ENCODE measurements at regions not wholly inside any gene's neighbourhood (a gene's known extent, or its start where the extent isn't known, plus 50 kb on each side); places are given as distances from the start of the nearest gene placed in this dataset.

GRCh38 chr5:35341189-35341588 lies 110.9 kb upstream of the PRLR start:
- Histone ChIP-seq H3K4me1 (ENCODE audit: control insufficient read depth, insufficient read depth, low read length) (no peaks in the 10 kb centered on the region), H3K27me3 (ENCODE audit: control insufficient read depth, insufficient read depth, low read length) (no peaks in the 10 kb centered on the region), H3K27ac (ENCODE audit: low read depth, low read length) (no peak overlapping the region), H3K36me3 (ENCODE audit: control insufficient read depth, insufficient read depth, low read length) (no peaks in the 10 kb centered on the region), H3K9ac (ENCODE audit: low read length) (no peak overlapping the region), H3K4me3 (ENCODE audit: low read length) (no peak overlapping the region)

GRCh38 chr5:35339616-35340100 lies 109.4 kb upstream of the PRLR start:
- Histone ChIP-seq H3K9ac (ENCODE audit: low read length) (no peak overlapping the region), H3K4me1 (ENCODE audit: control insufficient read depth, insufficient read depth, low read length) (no peaks in the 10 kb centered on the region), H3K27me3 (ENCODE audit: control insufficient read depth, insufficient read depth, low read length) (no peaks in the 10 kb centered on the region), H3K27ac (ENCODE audit: low read depth, low read length) (no peak overlapping the region), H3K36me3 (ENCODE audit: control insufficient read depth, insufficient read depth, low read length) (no peaks in the 10 kb centered on the region), H3K4me3 (ENCODE audit: low read length) (no peak overlapping the region)

- Histone ChIP-seq H3K4me1 (ENCODE audit: control insufficient read depth, insufficient read depth, low read length) (no peaks in the 10 kb centered on the region), H3K4me3 (ENCODE audit: low read length) (no peak overlapping the region), H3K9ac (ENCODE audit: low read length) (no peak overlapping the region), H3K27ac (ENCODE audit: low read depth, low read length) (no peak overlapping the region), H3K27me3 (ENCODE audit: control insufficient read depth, insufficient read depth, low read length) (no peaks in the 10 kb centered on the region), H3K36me3 (ENCODE audit: control insufficient read depth, insufficient read depth, low read length) (no peaks in the 10 kb centered on the region)
These were observed 108.7 kb upstream of the PRLR start for GRCh38 chr5:35339006-35339405.

- Histone ChIP-seq H3K9ac (ENCODE audit: low read length) (no peak overlapping the region), H3K27me3 (ENCODE audit: control insufficient read depth, insufficient read depth, low read length) (no peaks in the 10 kb centered on the region), H3K36me3 (ENCODE audit: control insufficient read depth, insufficient read depth, low read length) (no peaks in the 10 kb centered on the region), H3K4me3 (ENCODE audit: low read length) (no peak overlapping the region), H3K4me1 (ENCODE audit: control insufficient read depth, insufficient read depth, low read length) (no peaks in the 10 kb centered on the region), H3K27ac (ENCODE audit: low read depth, low read length) (no peak overlapping the region)
These were observed 107.8 kb upstream of the PRLR start for GRCh38 chr5:35338157-35338453.

DNA sequence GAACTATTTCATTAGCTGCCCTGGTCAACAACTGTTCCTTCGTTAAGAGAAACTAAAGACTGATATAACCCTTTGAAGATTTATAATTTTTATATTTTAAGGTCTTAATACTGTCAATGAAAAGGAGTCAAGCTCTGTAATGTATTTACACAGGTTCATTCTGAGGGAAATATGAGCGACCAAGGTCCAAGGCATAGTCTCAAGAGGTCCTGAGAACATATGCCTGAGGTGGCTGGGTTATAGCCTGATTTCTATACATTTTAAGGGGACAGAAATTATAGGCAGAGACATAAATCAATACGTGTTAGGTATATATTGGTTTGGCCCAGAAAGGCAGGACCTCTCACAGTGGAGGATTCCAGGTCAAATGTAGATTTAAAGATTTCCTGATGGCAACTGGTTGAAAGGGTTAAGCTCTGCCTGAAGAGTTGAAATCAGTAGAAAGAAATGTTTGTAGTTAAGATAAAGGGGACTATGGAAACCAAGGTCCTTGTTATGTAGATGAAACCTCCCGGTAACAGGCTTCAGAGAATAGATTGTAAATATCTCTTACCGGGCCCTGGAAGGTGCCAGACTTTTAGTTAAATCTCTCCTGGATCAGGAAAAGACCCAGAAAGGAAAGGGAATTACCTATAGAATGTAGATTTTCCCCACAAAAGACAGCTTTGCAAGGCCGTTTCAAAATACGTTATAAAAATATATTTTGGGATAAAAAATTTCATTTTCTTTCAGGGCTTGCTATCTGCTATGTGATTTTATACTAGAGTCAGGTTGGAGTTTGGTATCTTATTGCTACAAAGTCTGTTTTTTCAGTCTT lies 107.3 kb upstream of the PRLR start:
- Histone ChIP-seq H3K27ac (ENCODE audit: low read depth, low read length) (no peak overlapping the region), H3K36me3 (ENCODE audit: control insufficient read depth, insufficient read depth, low read length) (no peaks in the 10 kb centered on the region), H3K9ac (ENCODE audit: low read length) (no peak overlapping the region), H3K4me1 (ENCODE audit: control insufficient read depth, insufficient read depth, low read length) (no peaks in the 10 kb centered on the region), H3K4me3 (ENCODE audit: low read length) (no peak overlapping the region), H3K27me3 (ENCODE audit: control insufficient read depth, insufficient read depth, low read length) (no peaks in the 10 kb centered on the region)

DNA sequence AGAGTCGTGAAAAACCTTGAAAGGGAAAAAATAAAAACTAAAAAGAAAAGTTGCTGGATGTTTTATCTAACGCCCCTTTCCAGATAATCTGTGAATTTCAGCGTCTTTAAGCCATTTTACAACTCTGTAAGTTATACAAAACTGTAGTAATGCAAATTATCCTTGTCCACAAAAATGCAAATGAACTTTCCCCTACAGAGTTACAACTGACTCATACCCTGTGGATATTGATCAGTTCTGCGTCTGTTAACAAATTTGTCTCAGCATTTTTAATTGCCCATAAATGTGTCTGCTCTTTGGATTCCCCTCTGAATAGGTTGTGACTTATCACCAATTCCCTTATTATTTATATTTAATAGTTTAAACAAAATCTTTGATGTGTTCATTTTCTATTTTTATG lies 105.9 kb upstream of the PRLR start:
- no peak overlapping the region for H3K9ac ChIP-seq (ENCODE audit: low read length)
- H3K4me3 ChIP-seq (ENCODE audit: low read length), result no peak overlapping the region
- no peak overlapping the region for H3K27ac ChIP-seq (ENCODE audit: low read depth, low read length)
- no peaks in the 10 kb centered on the region for H3K36me3 ChIP-seq (ENCODE audit: control insufficient read depth, insufficient read depth, low read length)
- no peaks in the 10 kb centered on the region for H3K4me1 ChIP-seq (ENCODE audit: control insufficient read depth, insufficient read depth, low read length)
- H3K27me3 ChIP-seq (ENCODE audit: control insufficient read depth, insufficient read depth, low read length), result no peaks in the 10 kb centered on the region

DNA sequence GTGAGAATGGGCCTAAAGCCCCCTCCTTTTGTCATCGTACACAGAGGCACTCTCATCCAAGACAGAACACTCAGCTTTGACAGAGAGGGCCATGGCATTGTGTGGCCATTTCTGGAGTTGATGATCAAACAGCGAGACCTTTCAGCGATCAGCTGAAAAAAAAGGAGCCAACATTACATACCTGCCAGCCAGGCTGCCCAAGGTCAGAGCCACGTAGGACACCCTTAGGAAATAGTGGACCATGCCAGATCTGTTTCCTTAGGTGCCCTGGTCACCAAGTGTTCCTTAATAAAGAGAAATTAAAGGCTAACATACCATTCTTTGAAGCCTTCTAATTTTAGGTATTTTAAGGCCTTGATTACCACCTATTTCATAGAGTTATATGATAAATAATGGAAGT lies 105.5 kb upstream of the PRLR start:
- Histone ChIP-seq H3K9ac (ENCODE audit: low read length) (no peak overlapping the region), H3K27ac (ENCODE audit: low read depth, low read length) (no peak overlapping the region), H3K27me3 (ENCODE audit: control insufficient read depth, insufficient read depth, low read length) (no peaks in the 10 kb centered on the region), H3K4me1 (ENCODE audit: control insufficient read depth, insufficient read depth, low read length) (no peaks in the 10 kb centered on the region), H3K4me3 (ENCODE audit: low read length) (no peak overlapping the region), H3K36me3 (ENCODE audit: control insufficient read depth, insufficient read depth, low read length) (no peaks in the 10 kb centered on the region)

- H3K9ac ChIP-seq (ENCODE audit: low read length), result no peak overlapping the region
- H3K27me3 ChIP-seq (ENCODE audit: control insufficient read depth, insufficient read depth, low read length), result no peaks in the 10 kb centered on the region
- no peak overlapping the region for H3K27ac ChIP-seq (ENCODE audit: low read depth, low read length)
- no peak overlapping the region for H3K4me3 ChIP-seq (ENCODE audit: low read length)
- H3K36me3 ChIP-seq (ENCODE audit: control insufficient read depth, insufficient read depth, low read length), result no peaks in the 10 kb centered on the region
- no peaks in the 10 kb centered on the region for H3K4me1 ChIP-seq (ENCODE audit: control insufficient read depth, insufficient read depth, low read length)
These were observed 103.1 kb upstream of the PRLR start for GRCh38 chr5:35333366-35333765.

DNA sequence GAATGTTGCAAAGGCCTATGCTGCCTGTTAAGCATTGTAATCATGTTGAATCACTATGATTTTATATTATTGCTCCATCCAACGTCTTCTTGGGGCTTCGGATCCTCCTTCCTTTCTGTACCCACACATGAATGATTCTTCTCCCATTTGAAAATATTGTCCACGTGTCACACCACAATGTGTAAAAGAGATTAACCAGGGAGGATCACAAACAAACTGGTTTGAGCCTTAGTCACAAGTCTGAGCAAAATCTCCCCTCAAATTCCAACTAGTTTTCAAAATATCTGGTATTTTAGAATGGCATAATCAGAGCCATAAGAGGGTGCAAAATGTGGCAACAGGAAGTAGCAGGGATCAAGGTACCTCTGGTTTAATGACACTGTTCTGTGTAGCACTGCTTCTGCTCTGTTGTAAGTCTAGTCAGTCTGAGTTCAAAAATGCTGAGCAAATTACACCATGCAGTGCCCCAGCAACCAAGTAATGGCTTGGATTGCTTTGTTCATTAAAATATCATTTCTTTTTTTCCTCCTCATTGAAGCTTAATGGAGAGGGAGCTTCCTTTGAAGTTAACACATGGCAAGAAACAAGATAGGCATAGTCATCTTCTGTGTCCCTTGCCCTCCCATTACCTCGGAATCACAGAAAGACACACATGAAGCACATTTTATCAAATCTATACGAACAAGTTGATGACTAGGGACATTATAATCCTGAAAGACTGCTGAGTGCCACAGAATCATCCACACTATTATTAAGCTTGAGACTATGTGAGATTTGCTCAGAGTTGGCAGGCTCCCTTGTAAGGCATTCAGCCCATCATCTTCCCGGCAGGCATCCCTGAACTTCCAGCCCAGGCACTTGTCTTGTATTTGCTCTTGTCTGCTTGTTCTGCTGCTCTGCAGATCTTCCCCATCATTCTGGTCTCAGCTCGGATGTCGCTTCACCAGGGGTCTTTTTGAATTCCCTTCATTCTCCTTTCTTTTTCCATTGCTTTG lies 102.0 kb upstream of the PRLR start:
- H3K36me3 ChIP-seq (ENCODE audit: control insufficient read depth, insufficient read depth, low read length), result no peaks in the 10 kb centered on the region
- no peak overlapping the region for H3K27ac ChIP-seq (ENCODE audit: low read depth, low read length)
- no peaks in the 10 kb centered on the region for H3K27me3 ChIP-seq (ENCODE audit: control insufficient read depth, insufficient read depth, low read length)
- H3K4me3 ChIP-seq (ENCODE audit: low read length), result no peak overlapping the region
- H3K4me1 ChIP-seq (ENCODE audit: control insufficient read depth, insufficient read depth, low read length), result no peaks in the 10 kb centered on the region
- H3K9ac ChIP-seq (ENCODE audit: low read length), result no peak overlapping the region

DNA sequence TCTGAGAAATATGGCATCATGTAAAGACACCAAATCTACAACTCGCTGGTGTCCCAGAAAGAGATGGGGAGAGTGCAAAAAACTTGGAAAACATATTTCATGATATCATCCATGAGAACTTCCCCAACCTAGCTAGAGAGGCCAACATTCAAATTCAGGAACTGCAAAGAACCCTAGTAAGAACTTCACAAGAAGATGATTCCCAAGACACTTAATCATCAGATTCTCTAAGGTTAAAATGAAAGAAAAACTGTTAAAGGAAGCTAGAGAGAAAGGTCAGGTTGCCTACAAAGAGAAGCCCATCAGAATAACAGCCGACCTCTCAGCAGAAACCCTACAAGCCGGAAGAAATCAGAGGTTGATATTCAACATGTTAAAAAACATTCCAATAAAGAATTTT lies 95.5 kb upstream of the PRLR start:
- Histone ChIP-seq H3K27ac (ENCODE audit: low read depth, low read length) (no peak overlapping the region), H3K9ac (ENCODE audit: low read length) (no peak overlapping the region), H3K4me3 (ENCODE audit: low read length) (no peak overlapping the region), H3K36me3 (ENCODE audit: control insufficient read depth, insufficient read depth, low read length) (no peaks in the 10 kb centered on the region), H3K4me1 (ENCODE audit: control insufficient read depth, insufficient read depth, low read length) (no peaks in the 10 kb centered on the region), H3K27me3 (ENCODE audit: control insufficient read depth, insufficient read depth, low read length) (no peaks in the 10 kb centered on the region)

DNA sequence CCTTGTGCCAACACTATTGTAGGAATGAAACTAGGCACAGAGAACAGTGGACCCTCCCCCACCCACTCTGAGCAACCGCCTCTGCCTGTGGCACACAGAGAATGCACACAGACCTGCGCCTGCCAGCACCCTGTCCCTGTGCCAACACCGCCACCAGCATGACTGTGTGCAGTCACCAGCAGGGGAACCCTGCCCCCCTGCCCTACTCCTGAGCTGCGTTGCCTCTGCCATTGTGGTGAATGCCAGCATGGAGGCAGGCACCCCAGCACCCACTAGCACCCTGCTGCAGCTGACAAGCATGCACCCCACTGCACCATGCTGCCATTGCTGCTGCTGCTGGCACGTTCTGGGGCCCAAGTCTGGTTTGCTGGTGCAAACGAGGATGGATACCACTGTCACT lies 94.4 kb upstream of the PRLR start:
- no peaks in the 10 kb centered on the region for H3K4me1 ChIP-seq (ENCODE audit: control insufficient read depth, insufficient read depth, low read length)
- H3K4me3 ChIP-seq (ENCODE audit: low read length), result no peak overlapping the region
- no peak overlapping the region for H3K9ac ChIP-seq (ENCODE audit: low read length)
- H3K27ac ChIP-seq (ENCODE audit: low read depth, low read length), result no peak overlapping the region
- no peaks in the 10 kb centered on the region for H3K27me3 ChIP-seq (ENCODE audit: control insufficient read depth, insufficient read depth, low read length)
- no peaks in the 10 kb centered on the region for H3K36me3 ChIP-seq (ENCODE audit: control insufficient read depth, insufficient read depth, low read length)

DNA sequence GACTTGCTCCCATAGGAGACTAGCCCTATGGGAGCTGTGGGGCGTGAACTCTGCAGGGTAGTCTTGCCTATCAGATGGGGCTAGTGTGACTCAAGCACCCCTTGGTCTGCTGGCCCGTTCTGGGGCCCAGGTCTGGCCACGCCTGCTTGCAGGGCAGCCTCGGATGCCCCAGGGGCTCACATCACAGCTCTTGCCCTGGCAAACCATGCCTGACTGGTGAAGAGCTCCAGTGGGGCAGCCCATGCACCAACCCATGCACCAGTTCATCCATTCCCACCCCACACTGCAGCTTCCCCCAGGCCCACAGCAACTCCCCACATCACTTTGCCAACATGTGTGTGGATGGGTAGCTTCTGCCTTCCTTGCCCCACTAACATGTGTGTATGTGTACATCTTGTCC lies 93.9 kb upstream of the PRLR start:
- H3K27ac ChIP-seq (ENCODE audit: low read depth, low read length), result no peak overlapping the region
- no peaks in the 10 kb centered on the region for H3K4me1 ChIP-seq (ENCODE audit: control insufficient read depth, insufficient read depth, low read length)
- no peaks in the 10 kb centered on the region for H3K27me3 ChIP-seq (ENCODE audit: control insufficient read depth, insufficient read depth, low read length)
- no peak overlapping the region for H3K4me3 ChIP-seq (ENCODE audit: low read length)
- no peak overlapping the region for H3K9ac ChIP-seq (ENCODE audit: low read length)
- no peaks in the 10 kb centered on the region for H3K36me3 ChIP-seq (ENCODE audit: control insufficient read depth, insufficient read depth, low read length)
